GM12865 (cell line): ENCODE measurements at regions not wholly inside any gene's neighbourhood (a gene's known extent, or its start where the extent isn't known, plus 50 kb on each side); places are given as distances from the start of the nearest gene placed in this dataset.

Source experiments
- DNase-seq: peaks from one replicate; pipeline ENCODE4 v3.0.0; 2010; ENCODE audit warnings: low read depth
- H3K4me3 ChIP-seq: 2 replicates; pipeline ENCODE4 v1.5.1; 2011; ENCODE audit warnings: mild to moderate bottlenecking, low read depth, low read length, control low read depth
- TF ChIP-seq, protein P1 (sequence below): IDR thresholded peaks from 2 replicates; pipeline ENCODE4 v1.5.1; 2011; ENCODE audit warnings: low read length, control low read depth, low read depth, inconsistent platforms; ENCODE audit not compliant: insufficient read depth; ENCODE audit errors: missing control alignments

DNA sequence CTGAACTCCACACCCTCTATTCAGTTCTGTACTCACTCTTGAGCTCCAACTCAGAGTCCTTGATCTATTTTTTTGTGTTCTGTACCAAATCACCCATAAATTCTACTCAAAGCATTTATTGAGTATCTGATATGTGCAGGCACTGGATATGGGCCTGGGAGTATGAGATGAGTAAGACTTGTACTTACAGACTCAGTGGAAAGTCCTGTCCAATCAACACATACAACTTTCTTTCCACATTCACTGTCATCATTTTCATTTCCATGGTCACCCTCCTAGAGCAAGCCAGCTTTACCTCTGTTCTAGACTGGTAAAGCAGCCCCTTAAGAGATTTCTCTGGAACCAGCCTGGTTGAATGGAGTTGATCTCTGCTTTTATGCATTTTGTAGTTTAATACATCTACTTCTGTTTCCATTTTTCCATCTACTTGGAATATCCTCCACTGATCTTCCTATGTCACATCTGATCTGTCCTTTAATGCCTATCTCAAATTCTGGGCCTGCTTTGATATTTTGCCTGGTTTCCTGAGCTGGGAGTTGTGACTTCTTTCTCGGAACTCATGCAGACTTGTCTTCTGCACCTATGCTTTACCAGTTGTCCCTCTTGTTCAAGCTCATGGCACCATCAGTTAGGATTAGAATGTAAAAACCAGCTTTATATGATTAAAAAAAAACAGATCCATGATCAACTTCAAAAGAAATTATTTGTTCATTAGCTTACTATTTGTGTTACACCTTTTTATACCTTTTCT lies 96.9 kb upstream of the GLS start:
- H3K4me3 ChIP-seq, result no peak overlapping the region
- TF ChIP-seq, protein P1, sequence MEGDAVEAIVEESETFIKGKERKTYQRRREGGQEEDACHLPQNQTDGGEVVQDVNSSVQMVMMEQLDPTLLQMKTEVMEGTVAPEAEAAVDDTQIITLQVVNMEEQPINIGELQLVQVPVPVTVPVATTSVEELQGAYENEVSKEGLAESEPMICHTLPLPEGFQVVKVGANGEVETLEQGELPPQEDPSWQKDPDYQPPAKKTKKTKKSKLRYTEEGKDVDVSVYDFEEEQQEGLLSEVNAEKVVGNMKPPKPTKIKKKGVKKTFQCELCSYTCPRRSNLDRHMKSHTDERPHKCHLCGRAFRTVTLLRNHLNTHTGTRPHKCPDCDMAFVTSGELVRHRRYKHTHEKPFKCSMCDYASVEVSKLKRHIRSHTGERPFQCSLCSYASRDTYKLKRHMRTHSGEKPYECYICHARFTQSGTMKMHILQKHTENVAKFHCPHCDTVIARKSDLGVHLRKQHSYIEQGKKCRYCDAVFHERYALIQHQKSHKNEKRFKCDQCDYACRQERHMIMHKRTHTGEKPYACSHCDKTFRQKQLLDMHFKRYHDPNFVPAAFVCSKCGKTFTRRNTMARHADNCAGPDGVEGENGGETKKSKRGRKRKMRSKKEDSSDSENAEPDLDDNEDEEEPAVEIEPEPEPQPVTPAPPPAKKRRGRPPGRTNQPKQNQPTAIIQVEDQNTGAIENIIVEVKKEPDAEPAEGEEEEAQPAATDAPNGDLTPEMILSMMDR, result no peak
- DNase-seq, result no peak

DNA sequence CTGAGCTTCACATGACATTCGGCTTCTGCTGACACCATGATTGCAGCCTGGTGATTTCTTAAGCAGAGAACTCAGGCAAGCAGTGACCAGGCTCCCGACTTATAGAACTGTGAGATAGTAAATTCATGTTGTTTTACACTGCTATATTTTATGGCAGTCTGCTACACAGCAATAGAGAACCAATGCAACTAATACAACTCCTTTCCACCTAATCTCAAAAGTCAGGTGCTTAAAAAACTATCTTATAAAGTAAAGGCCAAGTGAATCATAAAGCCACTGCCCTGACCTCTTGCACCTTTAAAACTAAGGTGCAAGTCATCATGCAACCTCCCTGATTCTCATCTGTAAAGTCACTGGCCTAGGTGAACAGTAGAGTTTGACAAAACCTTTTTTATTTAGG lies 95.3 kb upstream of the GLS start:
- TF ChIP-seq, protein P1, result no peak
- no peak overlapping the region for H3K4me3 ChIP-seq
- DNase-seq, result no peak

DNA sequence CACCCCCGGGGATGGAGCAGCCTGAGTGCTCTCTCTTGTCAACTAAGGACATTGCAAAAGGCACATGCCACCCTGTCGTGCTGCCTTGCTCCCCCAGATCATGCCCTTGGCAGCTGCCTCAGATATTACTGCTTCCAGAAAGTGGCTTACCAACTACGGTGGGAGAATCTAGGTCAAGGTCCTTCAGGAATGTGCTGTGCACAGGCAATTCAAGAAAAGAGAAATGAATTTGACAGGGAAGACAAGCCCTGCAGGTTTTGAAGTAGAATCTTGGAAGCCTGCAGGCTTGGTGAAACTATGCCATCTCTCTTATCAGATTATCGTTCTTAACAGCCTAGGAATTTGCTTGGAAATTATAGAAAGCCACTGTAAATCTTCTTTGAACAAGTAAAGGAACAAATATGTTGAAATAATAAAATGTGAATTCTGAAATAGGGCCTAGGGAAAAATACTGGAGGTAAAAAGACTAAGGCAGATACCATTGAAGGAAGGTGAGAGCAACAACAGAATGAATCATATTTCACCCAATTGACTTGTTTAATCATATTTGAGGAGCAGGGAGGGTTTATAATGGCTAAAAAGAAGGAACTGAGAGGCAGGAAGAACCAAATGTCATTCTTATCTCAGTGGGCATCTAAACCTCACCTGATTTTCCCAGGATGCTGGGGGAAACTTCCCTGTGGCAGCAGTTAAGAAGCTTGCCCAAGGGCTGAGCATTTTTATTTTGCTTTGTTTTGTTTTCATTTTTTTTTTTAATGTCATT lies 94.0 kb upstream of the GLS start:
- H3K4me3 ChIP-seq, result no peak overlapping the region
- TF ChIP-seq, protein P1, result no peak
- DNase-seq, result no peak

DNA sequence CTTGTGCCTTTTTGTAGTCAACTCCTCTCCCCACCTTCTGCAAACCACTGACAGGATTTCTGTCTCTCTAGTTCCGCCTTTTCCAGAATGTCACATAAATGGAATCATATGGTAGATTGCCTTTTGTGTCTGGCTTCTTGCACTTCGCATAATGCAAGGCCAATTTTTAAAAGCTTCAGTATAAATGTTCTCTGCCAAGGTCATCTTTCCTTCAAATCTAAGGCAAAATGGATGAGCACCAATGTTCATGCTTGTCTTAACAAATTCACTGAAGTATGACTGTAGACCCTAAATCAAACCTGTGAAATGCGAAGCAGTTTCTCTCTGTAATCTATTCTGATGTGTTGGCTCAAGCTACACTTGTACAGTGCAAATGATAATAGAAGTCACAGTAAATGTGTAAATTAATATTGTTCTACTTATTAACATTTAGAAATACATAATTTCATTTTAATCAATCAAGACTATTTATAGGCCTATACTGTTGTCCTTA lies 92.8 kb upstream of the GLS start:
- no peak for DNase-seq
- H3K4me3 ChIP-seq, result no peak overlapping the region
- TF ChIP-seq, protein P1, result no peak

DNA sequence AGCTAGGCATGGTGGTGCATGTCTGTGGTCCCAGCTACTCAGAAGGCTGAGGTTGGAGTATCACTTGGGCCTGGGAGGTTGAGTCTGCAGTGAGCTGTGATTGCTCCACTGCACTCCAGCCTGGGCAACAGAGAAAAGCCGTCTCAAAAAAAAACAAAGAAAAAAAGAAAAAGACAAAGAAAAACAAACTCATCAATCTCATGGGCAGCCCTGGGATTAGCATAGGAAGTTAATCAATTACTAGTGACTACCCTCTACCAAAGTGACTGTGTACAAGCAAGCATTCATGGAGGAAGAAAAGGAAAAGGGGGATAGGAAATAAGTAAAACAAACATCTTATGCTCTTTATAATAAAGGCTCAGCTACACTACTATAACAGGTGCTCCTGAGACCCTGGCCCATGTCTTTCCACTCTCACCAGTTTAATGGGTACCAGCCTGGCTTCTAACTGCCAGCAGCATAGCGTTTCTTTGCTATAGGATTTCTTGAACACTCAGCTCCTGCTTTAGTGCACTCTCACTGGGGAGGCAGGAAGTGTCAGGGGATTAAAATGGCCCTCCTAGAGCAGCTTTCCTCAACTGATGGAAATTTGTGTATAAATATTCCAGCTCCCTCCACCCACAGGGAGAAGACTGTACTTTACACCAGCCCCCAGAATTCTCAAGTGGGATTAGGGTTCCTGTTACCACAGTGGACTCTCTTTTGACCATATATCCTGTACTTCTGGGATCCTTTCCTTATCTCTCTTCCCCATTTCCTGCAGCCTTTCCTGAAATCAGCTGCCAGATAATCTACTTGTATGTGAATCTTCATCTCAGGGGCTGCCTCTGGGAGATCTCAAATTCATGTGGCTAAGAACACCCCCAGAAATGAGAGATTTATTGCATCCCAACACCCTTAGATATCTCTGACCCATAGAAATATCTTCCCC lies 91.3 kb upstream of the GLS start:
- TF ChIP-seq, protein P1, result no peak
- DNase-seq, result no peak
- H3K4me3 ChIP-seq, result no peak overlapping the region

DNA sequence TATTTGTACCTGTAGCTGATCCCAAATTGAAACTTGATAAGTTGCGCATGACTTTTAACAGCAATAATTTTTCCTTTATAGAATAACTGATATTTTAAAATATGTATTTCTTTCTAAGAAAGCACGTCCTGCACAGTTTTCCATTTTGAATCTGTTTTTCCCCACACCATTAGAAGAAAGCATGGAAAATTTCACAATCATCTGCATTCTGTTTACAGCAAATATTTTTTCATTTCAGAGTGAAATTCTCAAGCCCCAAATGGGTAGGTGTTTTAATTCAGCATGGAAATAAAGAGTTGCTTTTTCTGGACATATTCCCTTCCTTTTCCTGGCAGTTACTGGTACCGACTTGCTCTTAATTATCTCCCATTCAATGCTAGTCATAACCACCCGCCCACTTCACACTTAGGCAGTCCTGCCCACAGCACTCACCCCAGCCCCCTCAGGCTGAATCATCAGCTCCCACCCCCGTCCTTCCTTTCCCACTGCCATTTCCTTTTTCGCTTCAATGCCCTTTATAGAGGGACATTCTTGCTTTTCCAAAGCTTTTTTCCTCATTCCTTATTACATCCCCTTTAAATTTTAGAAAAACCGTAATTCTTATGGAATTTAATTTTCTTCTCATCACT lies 89.2 kb upstream of the GLS start:
- DNase-seq, result no peak
- TF ChIP-seq, protein P1, result no peak
- H3K4me3 ChIP-seq, result no peak overlapping the region
